ENCODE measurements at regions not wholly inside any gene's neighbourhood (a gene's known extent, or its start where the extent isn't known, plus 50 kb on each side); places are given as distances from the start of the nearest gene placed in this dataset.

DNA sequence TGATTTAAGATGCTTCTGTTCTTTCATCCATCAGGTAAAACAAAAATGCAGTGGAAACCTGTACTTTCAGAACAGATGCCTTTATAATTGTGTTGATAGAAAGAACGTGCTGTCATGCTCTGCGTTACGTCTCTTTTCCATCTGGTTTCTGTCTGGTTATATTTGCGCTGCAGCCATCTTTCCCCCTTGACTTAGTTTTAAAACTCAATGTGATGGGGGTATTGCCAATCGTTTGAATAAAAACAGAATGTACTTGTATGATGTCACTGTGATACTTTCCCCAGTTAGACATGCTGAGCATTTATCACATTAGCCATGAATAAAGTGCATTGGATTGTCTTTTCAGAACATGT, 508.6 kb downstream of the ADCYAP1 start:
- TF ChIP-seq, protein P1, sequence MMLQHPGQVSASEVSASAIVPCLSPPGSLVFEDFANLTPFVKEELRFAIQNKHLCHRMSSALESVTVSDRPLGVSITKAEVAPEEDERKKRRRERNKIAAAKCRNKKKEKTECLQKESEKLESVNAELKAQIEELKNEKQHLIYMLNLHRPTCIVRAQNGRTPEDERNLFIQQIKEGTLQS (CRISPR knock-in tag; conservative IDR thresholded peaks at IDR 0.05) = no peak
- TF ChIP-seq ELF4 (CRISPR knock-in tag; IDR thresholded peaks at IDR 0.05; ENCODE audit: low read depth) = no peak
- TF ChIP-seq, protein P2, sequence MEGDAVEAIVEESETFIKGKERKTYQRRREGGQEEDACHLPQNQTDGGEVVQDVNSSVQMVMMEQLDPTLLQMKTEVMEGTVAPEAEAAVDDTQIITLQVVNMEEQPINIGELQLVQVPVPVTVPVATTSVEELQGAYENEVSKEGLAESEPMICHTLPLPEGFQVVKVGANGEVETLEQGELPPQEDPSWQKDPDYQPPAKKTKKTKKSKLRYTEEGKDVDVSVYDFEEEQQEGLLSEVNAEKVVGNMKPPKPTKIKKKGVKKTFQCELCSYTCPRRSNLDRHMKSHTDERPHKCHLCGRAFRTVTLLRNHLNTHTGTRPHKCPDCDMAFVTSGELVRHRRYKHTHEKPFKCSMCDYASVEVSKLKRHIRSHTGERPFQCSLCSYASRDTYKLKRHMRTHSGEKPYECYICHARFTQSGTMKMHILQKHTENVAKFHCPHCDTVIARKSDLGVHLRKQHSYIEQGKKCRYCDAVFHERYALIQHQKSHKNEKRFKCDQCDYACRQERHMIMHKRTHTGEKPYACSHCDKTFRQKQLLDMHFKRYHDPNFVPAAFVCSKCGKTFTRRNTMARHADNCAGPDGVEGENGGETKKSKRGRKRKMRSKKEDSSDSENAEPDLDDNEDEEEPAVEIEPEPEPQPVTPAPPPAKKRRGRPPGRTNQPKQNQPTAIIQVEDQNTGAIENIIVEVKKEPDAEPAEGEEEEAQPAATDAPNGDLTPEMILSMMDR (IDR thresholded peaks at IDR 0.05) = no peak
- TF ChIP-seq, protein P3, sequence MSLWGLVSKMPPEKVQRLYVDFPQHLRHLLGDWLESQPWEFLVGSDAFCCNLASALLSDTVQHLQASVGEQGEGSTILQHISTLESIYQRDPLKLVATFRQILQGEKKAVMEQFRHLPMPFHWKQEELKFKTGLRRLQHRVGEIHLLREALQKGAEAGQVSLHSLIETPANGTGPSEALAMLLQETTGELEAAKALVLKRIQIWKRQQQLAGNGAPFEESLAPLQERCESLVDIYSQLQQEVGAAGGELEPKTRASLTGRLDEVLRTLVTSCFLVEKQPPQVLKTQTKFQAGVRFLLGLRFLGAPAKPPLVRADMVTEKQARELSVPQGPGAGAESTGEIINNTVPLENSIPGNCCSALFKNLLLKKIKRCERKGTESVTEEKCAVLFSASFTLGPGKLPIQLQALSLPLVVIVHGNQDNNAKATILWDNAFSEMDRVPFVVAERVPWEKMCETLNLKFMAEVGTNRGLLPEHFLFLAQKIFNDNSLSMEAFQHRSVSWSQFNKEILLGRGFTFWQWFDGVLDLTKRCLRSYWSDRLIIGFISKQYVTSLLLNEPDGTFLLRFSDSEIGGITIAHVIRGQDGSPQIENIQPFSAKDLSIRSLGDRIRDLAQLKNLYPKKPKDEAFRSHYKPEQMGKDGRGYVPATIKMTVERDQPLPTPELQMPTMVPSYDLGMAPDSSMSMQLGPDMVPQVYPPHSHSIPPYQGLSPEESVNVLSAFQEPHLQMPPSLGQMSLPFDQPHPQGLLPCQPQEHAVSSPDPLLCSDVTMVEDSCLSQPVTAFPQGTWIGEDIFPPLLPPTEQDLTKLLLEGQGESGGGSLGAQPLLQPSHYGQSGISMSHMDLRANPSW (CRISPR knock-in tag; conservative IDR thresholded peaks at IDR 0.05; ENCODE audit: low read depth) = no peak
- no peak for TF ChIP-seq FOXP1 (CRISPR knock-in tag; IDR thresholded peaks at IDR 0.05; ENCODE audit: borderline replicate concordance)
- TF ChIP-seq, protein P4, sequence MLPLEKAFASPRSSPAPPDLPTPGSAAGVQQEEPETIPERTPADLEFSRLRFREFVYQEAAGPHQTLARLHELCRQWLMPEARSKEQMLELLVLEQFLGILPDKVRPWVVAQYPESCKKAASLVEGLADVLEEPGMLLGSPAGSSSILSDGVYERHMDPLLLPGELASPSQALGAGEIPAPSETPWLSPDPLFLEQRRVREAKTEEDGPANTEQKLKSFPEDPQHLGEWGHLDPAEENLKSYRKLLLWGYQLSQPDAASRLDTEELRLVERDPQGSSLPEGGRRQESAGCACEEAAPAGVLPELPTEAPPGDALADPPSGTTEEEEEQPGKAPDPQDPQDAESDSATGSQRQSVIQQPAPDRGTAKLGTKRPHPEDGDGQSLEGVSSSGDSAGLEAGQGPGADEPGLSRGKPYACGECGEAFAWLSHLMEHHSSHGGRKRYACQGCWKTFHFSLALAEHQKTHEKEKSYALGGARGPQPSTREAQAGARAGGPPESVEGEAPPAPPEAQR (CRISPR knock-in tag; IDR thresholded peaks at IDR 0.05) = no peak
- TF ChIP-seq, protein P5, sequence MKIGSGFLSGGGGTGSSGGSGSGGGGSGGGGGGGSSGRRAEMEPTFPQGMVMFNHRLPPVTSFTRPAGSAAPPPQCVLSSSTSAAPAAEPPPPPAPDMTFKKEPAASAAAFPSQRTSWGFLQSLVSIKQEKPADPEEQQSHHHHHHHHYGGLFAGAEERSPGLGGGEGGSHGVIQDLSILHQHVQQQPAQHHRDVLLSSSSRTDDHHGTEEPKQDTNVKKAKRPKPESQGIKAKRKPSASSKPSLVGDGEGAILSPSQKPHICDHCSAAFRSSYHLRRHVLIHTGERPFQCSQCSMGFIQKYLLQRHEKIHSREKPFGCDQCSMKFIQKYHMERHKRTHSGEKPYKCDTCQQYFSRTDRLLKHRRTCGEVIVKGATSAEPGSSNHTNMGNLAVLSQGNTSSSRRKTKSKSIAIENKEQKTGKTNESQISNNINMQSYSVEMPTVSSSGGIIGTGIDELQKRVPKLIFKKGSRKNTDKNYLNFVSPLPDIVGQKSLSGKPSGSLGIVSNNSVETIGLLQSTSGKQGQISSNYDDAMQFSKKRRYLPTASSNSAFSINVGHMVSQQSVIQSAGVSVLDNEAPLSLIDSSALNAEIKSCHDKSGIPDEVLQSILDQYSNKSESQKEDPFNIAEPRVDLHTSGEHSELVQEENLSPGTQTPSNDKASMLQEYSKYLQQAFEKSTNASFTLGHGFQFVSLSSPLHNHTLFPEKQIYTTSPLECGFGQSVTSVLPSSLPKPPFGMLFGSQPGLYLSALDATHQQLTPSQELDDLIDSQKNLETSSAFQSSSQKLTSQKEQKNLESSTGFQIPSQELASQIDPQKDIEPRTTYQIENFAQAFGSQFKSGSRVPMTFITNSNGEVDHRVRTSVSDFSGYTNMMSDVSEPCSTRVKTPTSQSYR (CRISPR knock-in tag; IDR thresholded peaks at IDR 0.05) = no peak
- no peak for TF ChIP-seq TEAD4 (CRISPR knock-in tag; IDR thresholded peaks at IDR 0.05)
- no peak for TF ChIP-seq MYBL2 (CRISPR knock-in tag; IDR thresholded peaks at IDR 0.05)
- TF ChIP-seq SMAD3 (CRISPR knock-in tag; IDR thresholded peaks at IDR 0.05; ENCODE audit: borderline replicate concordance) = no peak
- no peak for TF ChIP-seq SP1 (CRISPR knock-in tag; conservative IDR thresholded peaks at IDR 0.05)

Data from WTC11 (cell line).